Stimulated activated CD8-positive, alpha-beta memory T cell treated with anti-CD3 and anti-CD28 coated beads, Interleukin-4, amount 100 ng/mL, for 1 hour (primary cell): ENCODE measurements at regions not wholly inside any gene's neighbourhood (a gene's known extent, or its start where the extent isn't known, plus 50 kb on each side); places are given as distances from the start of the nearest gene placed in this dataset.

Experiments
- DNase-seq, 2 donors: peaks; one replicate each; pipeline ENCODE4 v3.0.0-alpha.2; 2020; ENCODE audit warnings: low read depth in 2 of 2, low spot score in 1 of 2

- DNase-seq, result no peak
Measured at GRCh38 chr22:48740731-48741405, 1086.8 kb downstream of the BRD1 start.

- DNase-seq, result no peak
Measured at GRCh38 chr22:48740086-48740730, 1087.5 kb downstream of the BRD1 start.

- DNase-seq, result no peak
Measured at GRCh38 chr22:48739348-48740085, 1088.2 kb downstream of the BRD1 start.

- DNase-seq, result no peak
Measured at GRCh38 chr22:48738204-48738980, 1089.3 kb downstream of the BRD1 start.

GRCh38 chr22:48737461-48738203 lies 1090.0 kb downstream of the BRD1 start:
- DNase-seq, result no peak

GRCh38 chr22:48736593-48737460 lies 1090.8 kb downstream of the BRD1 start:
- no peak for DNase-seq

DNA sequence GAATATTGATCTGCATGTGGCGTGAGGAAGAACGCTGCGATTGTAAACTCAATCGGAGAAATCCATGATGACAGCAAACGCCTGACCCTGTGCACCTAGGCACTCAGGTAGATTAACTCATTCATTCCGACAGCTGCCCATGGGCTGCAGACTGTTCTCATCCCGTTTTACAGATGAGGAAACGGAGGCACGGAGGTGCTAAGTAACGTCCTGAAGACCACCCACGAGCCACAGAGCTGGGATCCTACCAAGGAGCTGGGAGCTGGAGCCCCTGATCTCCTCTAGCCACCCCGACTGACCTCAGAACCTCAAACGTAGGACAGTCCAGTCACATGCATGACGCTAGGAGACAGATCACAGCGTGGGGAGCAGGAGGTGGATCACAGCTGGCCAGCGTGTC lies 1092.7 kb downstream of the BRD1 start:
- no peak for DNase-seq

DNA sequence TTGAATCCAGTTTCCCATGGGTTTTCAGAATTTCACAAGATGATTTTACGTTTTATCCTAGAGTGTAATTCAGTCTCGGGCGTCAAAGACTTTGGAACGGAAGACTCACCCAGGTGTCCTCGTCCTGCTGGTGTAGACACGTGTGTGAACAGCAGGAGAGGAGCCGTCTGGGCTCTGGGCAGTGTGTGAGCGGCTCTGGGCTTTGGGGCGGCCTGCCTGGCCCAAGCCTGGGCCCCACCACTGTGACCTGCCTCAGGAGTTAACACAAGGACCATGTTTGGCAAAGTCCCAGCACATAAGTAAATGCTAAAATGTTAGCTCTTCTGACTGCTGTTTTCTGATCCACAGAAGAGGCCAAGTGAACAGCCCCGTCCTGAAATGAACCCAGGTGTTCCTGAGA lies 1093.3 kb downstream of the BRD1 start:
- DNase-seq, result no peak

DNA sequence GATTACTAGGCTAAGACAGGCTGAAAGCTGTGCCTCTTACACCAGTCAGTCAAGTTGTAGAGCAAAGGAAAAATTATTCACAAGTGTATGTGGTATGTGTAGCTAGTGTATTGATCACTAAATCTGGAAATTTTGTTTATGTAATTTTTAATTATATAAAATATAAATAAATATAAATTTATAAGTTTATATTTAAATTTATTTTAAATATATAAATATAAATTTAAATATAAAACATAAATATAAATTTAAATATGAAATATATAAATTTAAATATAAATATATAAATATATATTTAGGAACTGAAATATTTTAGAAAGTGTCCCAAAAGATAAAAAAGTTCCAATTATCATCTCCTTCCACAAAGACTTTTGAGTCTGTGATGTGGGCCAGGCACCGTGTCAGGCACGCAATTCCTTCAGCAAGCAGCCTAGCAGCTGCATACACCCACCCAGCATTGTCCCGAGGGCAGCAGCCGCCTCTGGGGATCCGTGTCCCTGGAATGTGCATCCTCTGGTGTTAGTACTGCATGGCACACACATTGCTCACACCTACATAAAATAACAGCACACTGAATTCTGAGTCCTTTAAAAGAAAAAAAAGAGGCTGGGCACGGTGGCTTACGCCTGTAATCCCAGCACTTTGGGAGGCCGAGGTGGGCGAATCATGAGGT lies 1098.0 kb downstream of the BRD1 start:
- DNase-seq, result no peak

DNA sequence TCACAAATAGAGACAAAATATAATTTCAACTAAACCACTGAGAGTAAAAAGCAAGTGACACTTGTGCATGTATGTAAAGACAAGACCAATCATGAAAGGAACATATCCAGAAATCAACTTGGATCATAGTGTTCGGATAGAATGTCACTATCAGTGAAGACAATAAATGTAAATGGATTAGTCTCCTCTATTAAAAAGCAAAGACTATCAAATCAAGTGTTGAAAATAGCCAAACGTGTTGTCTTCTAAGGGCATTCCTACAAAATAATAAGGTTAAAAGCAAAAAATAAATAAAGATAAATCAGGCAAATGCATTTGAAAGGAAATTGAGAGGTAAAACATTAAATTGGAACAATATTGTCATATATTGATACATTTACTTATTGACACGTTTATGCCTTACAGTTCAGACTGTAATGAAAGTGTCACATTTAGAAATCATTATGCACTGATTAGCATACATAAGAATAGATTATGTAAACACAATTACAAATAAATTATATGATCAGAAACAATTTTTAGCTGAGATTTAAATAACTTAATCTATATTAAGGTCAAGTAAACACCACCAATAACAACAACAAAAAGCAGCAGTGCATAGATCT lies 1100.1 kb downstream of the BRD1 start:
- no peak for DNase-seq

- no peak for DNase-seq
Measured at GRCh38 chr22:48724899-48725298, 1102.8 kb downstream of the BRD1 start.

- no peak for DNase-seq
Measured at GRCh38 chr22:48722661-48723060, 1105.0 kb downstream of the BRD1 start.

DNA sequence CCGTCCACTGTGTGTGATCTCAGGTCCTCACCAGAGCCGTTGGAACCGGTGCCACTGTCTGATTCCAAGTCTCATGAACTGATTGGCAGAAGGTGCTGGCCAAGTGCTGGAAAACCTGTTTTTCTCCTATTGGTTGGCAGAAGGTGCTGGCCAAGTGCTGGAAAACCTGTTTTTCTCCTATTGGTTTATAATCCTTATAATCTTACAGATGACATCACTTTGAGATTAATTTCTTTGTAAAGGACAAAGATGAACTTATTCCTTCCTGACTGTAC lies 1106.3 kb downstream of the BRD1 start:
- no peak for DNase-seq

GRCh38 chr22:48720662-48721394 lies 1106.8 kb downstream of the BRD1 start:
- DNase-seq, result no peak

DNA sequence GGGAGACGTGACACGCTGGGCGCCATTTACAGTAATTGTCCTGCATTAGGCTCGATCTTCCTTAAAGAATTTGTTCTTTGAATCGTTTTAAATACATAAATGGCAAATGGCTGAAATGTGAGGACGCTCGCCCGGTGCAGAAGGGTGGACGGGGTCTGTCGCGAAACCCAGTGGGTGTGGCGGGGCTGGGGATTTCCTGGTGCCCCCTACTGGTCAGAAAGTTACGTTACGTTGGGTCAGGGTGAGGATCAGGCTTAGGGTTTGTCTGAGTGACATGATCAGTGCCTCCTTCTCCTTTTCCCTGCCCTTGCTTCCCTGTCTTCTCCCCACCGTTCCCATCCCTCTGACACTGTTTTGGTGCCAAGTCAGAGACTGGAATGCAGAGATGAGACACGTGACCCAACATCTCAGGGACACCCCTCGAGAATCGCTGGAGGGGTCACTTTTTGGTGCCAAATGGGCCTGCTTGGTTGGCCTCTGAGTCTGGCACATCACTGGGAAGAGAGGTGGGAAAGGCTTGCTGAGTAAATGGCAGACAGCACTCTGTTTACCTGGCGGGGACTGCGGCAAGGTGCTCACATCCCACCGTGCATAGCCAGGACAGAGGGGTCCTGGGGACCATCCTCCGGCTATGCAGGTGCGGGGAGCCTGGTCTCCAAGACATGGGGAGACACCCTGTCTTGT lies 1107.6 kb downstream of the BRD1 start:
- DNase-seq, result no peak

DNA sequence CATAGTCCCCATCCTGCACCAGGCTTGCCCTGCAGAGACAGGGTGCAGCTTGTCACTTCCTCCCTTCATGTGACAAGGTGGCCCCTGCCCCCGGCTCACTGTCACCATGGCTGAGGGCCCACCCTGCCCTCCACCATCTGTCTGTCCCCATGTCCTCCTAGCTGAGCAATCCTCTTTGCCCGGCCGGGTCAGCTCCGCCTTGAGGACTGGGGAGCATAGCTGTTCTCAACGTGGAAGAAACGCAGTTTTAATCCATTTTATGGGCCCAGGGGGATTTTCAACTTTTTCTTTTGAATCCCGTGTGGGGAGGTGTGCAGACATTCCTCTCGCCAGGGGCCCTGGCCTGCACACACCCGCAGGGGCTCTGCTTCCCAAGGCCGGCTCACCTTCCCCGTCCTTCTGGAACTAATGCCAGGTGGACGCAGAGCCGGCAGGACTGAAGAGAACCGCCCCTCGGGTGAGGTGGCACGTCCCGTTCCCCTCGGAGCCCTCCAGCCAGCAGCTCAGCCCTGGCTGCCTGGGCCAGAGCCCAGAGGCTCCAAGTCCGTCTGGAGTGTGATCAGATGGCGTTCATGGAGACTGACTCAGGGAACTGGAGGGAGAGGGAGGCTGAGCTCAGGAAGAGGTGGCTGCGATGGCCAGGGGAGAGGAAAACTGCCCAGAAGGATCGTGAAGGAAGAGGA lies 1108.7 kb downstream of the BRD1 start:
- no peak for DNase-seq
